H9 (cell line): ENCODE measurements at regions not wholly inside any gene's neighbourhood (a gene's known extent, or its start where the extent isn't known, plus 50 kb on each side); places are given as distances from the start of the nearest gene placed in this dataset.

Source experiments
- DNase-seq: peaks from one replicate; pipeline ENCODE4 v3.0.0-alpha.2; 2017
- H2AFZ ChIP-seq: one replicate; pipeline ENCODE4 v1.6.1; 2013; ENCODE audit warnings: mild to moderate bottlenecking, low read length, control low read depth, moderate library complexity
- H2AK5ac ChIP-seq: 2 replicates; pipeline ENCODE4 v1.6.1; 2013; ENCODE audit warnings: low read length, control low read depth, mixed read lengths; ENCODE audit not compliant: insufficient read length
- H2BK120ac ChIP-seq: one replicate; pipeline ENCODE4 v1.6.1; 2013; ENCODE audit warnings: low read depth, mild to moderate bottlenecking, low read length, control low read depth, inconsistent platforms; ENCODE audit not compliant: poor library complexity, severe bottlenecking
- H2BK12ac ChIP-seq: 2 replicates; pipeline ENCODE4 v1.6.1; 2013; ENCODE audit warnings: low read length, control low read depth, mixed read lengths, low read depth; ENCODE audit not compliant: insufficient read length
- H2BK15ac ChIP-seq: 2 replicates; pipeline ENCODE4 v1.6.1; 2013; ENCODE audit warnings: low read depth, low read length, control low read depth
- H2BK20ac ChIP-seq: one replicate; pipeline ENCODE4 v1.6.1; 2013; ENCODE audit warnings: low read depth, mild to moderate bottlenecking, low read length, control low read depth, inconsistent platforms; ENCODE audit not compliant: poor library complexity, severe bottlenecking
- H2BK5ac ChIP-seq: 2 replicates; pipeline ENCODE4 v1.6.1; 2013; ENCODE audit warnings: low read length, control low read depth, mixed read lengths; ENCODE audit not compliant: insufficient read length
- H3K14ac ChIP-seq: 2 replicates; pipeline ENCODE4 v1.6.1; 2013; ENCODE audit warnings: low read length, control low read depth; ENCODE audit not compliant: insufficient read depth
- H3K18ac ChIP-seq: 2 replicates; pipeline ENCODE4 v1.6.1; 2013; ENCODE audit warnings: low read depth, mild to moderate bottlenecking, mixed read lengths, low read length, control low read depth; ENCODE audit not compliant: insufficient read length
- H3K23ac ChIP-seq: 2 replicates; pipeline ENCODE4 v1.6.1; 2013; ENCODE audit warnings: low read length, control low read depth, mixed read lengths, low read depth; ENCODE audit not compliant: insufficient read length
- H3K23me2 ChIP-seq: 2 replicates; pipeline ENCODE4 v1.6.1; 2013; ENCODE audit warnings: low read depth, mild to moderate bottlenecking, mixed read lengths, low read length, control low read depth; ENCODE audit not compliant: insufficient read length, poor library complexity, severe bottlenecking
- H3K27ac ChIP-seq: 2 replicates; pipeline ENCODE4 v1.5.1; 2013; ENCODE audit warnings: low read length, control low read depth, mixed read lengths, low read depth; ENCODE audit not compliant: insufficient read length
- H3K27me3 ChIP-seq: 2 replicates; pipeline ENCODE4 v1.6.1; 2013; ENCODE audit warnings: low read length, control low read depth, inconsistent platforms; ENCODE audit not compliant: insufficient read depth
- H3K4ac ChIP-seq: 2 replicates; pipeline ENCODE4 v1.6.1; 2013; ENCODE audit warnings: low read depth, mild to moderate bottlenecking, control low read depth, inconsistent platforms, low read length, moderate library complexity
- H3K4me1 ChIP-seq: 2 replicates; pipeline ENCODE4 v1.6.1; 2013; ENCODE audit warnings: low read length, control low read depth, inconsistent platforms; ENCODE audit not compliant: insufficient read depth
- H3K4me2 ChIP-seq: 2 replicates; pipeline ENCODE4 v1.6.1; 2013; ENCODE audit warnings: low read length, control low read depth, mixed read lengths; ENCODE audit not compliant: insufficient read length, insufficient read depth
- H3K56ac ChIP-seq: 2 replicates; pipeline ENCODE4 v1.6.1; 2013; ENCODE audit warnings: low read depth, mild to moderate bottlenecking, mixed read lengths, low read length, control low read depth; ENCODE audit not compliant: insufficient read length
- H3K79me1 ChIP-seq: 2 replicates; pipeline ENCODE4 v1.6.1; 2013; ENCODE audit warnings: low read depth, mild to moderate bottlenecking, moderate library complexity, low read length, control low read depth, inconsistent platforms; ENCODE audit not compliant: insufficient read depth, poor library complexity, severe bottlenecking
- H3K79me2 ChIP-seq: 2 replicates; pipeline ENCODE4 v1.6.1; 2013; ENCODE audit warnings: low read length, control low read depth, inconsistent platforms; ENCODE audit not compliant: insufficient read depth
- H3K9ac ChIP-seq: 2 replicates; pipeline ENCODE4 v1.6.1; 2013; ENCODE audit warnings: low read length, control low read depth, mixed read lengths; ENCODE audit not compliant: insufficient read length; ENCODE audit errors: extremely low read depth
- H3K9me3 ChIP-seq: one replicate; pipeline ENCODE4 v1.6.1; 2013; ENCODE audit warnings: low read depth, low read length, inconsistent platforms; ENCODE audit not compliant: control insufficient read depth
- H3T11ph ChIP-seq: one replicate; pipeline ENCODE4 v1.6.1; 2013; ENCODE audit warnings: mild to moderate bottlenecking, low read length, control low read depth, inconsistent platforms
- H4K20me1 ChIP-seq: one replicate; pipeline ENCODE4 v1.6.1; 2013; ENCODE audit not compliant: control insufficient read depth, insufficient read length, insufficient read depth
- H4K5ac ChIP-seq: 2 replicates; pipeline ENCODE4 v1.6.1; 2013; ENCODE audit warnings: low read depth, mild to moderate bottlenecking, mixed read lengths, low read length, control low read depth; ENCODE audit not compliant: insufficient read length
- H4K8ac ChIP-seq: replicated peaks from 2 replicates; pipeline ENCODE4 v1.6.1; 2013; ENCODE audit warnings: low read length, control low read depth, mixed read lengths, low read depth; ENCODE audit not compliant: insufficient read length
- H4K91ac ChIP-seq: 2 replicates; pipeline ENCODE4 v1.6.1; 2013; ENCODE audit warnings: low read depth, mild to moderate bottlenecking, moderate library complexity, mixed read lengths, low read length, control low read depth; ENCODE audit not compliant: insufficient read length
- H3K27ac Mint-ChIP-seq, 3 experiments: 2 replicates in 2 of 3; 3 replicates in 1 of 3; pipeline ENCODE4 v1.8.0; 2020 to 2021; ENCODE audit warnings: mixed read lengths in 3 of 3, mild to moderate bottlenecking in 1 of 3, moderate library complexity in 1 of 3
- H3K27me3 Mint-ChIP-seq: 2 replicates; pipeline ENCODE4 v1.8.0; 2021; ENCODE audit warnings: low read depth, mild to moderate bottlenecking, moderate library complexity, mixed read lengths
- H3K36me3 Mint-ChIP-seq, 3 experiments: 2 replicates in 2 of 3; 3 replicates in 1 of 3; pipeline ENCODE4 v1.8.0; 2020 to 2021; ENCODE audit warnings: low read depth in 3 of 3, mixed read lengths in 3 of 3; ENCODE audit not compliant: insufficient read depth in 1 of 3
- H3K4me1 Mint-ChIP-seq, 2 experiments: 2 replicates each; pipeline ENCODE4 v1.8.0; 2020; ENCODE audit warnings: mixed read lengths in 2 of 2
- H3K4me3 Mint-ChIP-seq, 2 experiments: 2 replicates in 1 of 2; 3 replicates in 1 of 2; pipeline ENCODE4 v1.8.0; 2020 to 2021; ENCODE audit warnings: mild to moderate bottlenecking in 2 of 2, mixed read lengths in 2 of 2, moderate library complexity in 1 of 2
- H3K9me3 Mint-ChIP-seq, 2 experiments: 2 replicates in 1 of 2; 3 replicates in 1 of 2; pipeline ENCODE4 v1.8.0; 2020; ENCODE audit warnings: mild to moderate bottlenecking in 2 of 2, mixed read lengths in 2 of 2, moderate library complexity in 1 of 2
- CTCF ChIP-seq: fragments of 200-600 bp; sonication (generic); conservative IDR thresholded peaks from 3 replicates; pipeline ENCODE4 v1.8.0; 2021; ENCODE audit warnings: antibody characterized with exemption, mild to moderate bottlenecking
- WGBS: extraction: QIAGEN DNeasy Blood & Tissue Kit; methylation state at CpG from one replicate; pipeline ENCODE4 v1.1.7; 2013; ENCODE audit warnings: missing lambda C conversion rate, low lambda C conversion rate, mixed read lengths; ENCODE audit not compliant: insufficient read length; ENCODE audit errors: extremely low coverage; 5-methylcytosine and 5-hydroxymethylcytosine counted together

- Histone ChIP-seq H2BK5ac (no peak overlapping the region), H3T11ph (no peak overlapping the region), H3K4me2 (no peak overlapping the region), H3K23me2 (no peaks in the 10 kb centered on the region), H3K9ac (no peak overlapping the region), H4K8ac (no peak overlapping the region), H3K14ac (no peak overlapping the region), H3K27me3 (no peaks in the 10 kb centered on the region), H3K56ac (no peak overlapping the region), H3K18ac (no peak overlapping the region), H3K27ac (no peak overlapping the region), H2AK5ac (no peak overlapping the region), H2AFZ (no peak overlapping the region), H3K9me3 (no peaks in the 10 kb centered on the region), H4K91ac (no peak overlapping the region), H3K79me1 (no peaks in the 10 kb centered on the region), H4K5ac (no peak overlapping the region), H3K79me2 (no peaks in the 10 kb centered on the region), H3K23ac (no peak overlapping the region), H2BK120ac (no peak overlapping the region), H4K20me1 (no peaks in the 10 kb centered on the region), H2BK20ac (no peak overlapping the region), H2BK15ac (no peak overlapping the region), H3K4me1 (no peaks in the 10 kb centered on the region), H2BK12ac (no peak overlapping the region), H3K4ac (no peak overlapping the region)
- TF ChIP-seq CTCF: no peak
- no peak overlapping the region for H3K4me3 Mint-ChIP-seq
- H3K27ac Mint-ChIP-seq: no peak overlapping the region
- no CpG with 5 or more reads among the region's 4 CpGs for WGBS
- no peaks in the 10 kb centered on the region for H3K9me3 Mint-ChIP-seq
- H3K36me3 Mint-ChIP-seq: no peaks in the 10 kb centered on the region
- no peak for DNase-seq
- no peaks in the 10 kb centered on the region for H3K27me3 Mint-ChIP-seq
- H3K4me1 Mint-ChIP-seq: no peaks in the 10 kb centered on the region
Observed at GRCh38 chr5:153899746-153900145, 139.0 kb downstream of the FAM114A2 start.
